SKM-1 (cell line): ENCODE measurements at regions not wholly inside any gene's neighbourhood (a gene's known extent, or its start where the extent isn't known, plus 50 kb on each side); places are given as distances from the start of the nearest gene placed in this dataset.

Source experiments
- DNase-seq: peaks from one replicate; lab custom pipeline; 2025; ENCODE audit not compliant: unreplicated experiment; lab: John Stamatoyannopoulos, UW

GRCh38 chr7:24191362-24191761 lies 92.6 kb upstream of the NPY start:
- no peak for DNase-seq

- DNase-seq = no peak
These were observed 91.9 kb upstream of the NPY start for GRCh38 chr7:24192053-24192452.

GRCh38 chr7:24192691-24193090 lies 91.3 kb upstream of the NPY start:
- no peak for DNase-seq

GRCh38 chr7:24197852-24198251 lies 86.1 kb upstream of the NPY start:
- DNase-seq = no peak

GRCh38 chr7:24199978-24200377 lies 84.0 kb upstream of the NPY start:
- no peak for DNase-seq

GRCh38 chr7:24200407-24200966 lies 83.5 kb upstream of the NPY start:
- no peak for DNase-seq

- DNase-seq = no peak
These were observed 82.8 kb upstream of the NPY start for GRCh38 chr7:24201226-24201625.

- no peak for DNase-seq
These were observed 71.9 kb upstream of the NPY start for GRCh38 chr7:24212073-24212472.

- DNase-seq = no peak
These were observed 70.7 kb upstream of the NPY start for GRCh38 chr7:24213311-24213710.

GRCh38 chr7:24214670-24215069 lies 69.3 kb upstream of the NPY start:
- no peak for DNase-seq

- DNase-seq = no peak
These were observed 67.3 kb upstream of the NPY start for GRCh38 chr7:24216576-24217125.

- no peak for DNase-seq
These were observed 62.5 kb upstream of the NPY start for GRCh38 chr7:24221500-24221899.

GRCh38 chr7:24227068-24227467 lies 56.9 kb upstream of the NPY start:
- no peak for DNase-seq

- DNase-seq = no peak
These were observed 56.2 kb upstream of the NPY start for GRCh38 chr7:24227603-24228359.

- DNase-seq = no peak
These were observed 54.3 kb upstream of the NPY start for GRCh38 chr7:24229481-24230226.

GRCh38 chr7:24231493-24231892 lies 52.5 kb upstream of the NPY start:
- no peak for DNase-seq

GRCh38 chr7:24233386-24233785 lies 50.6 kb upstream of the NPY start:
- no peak for DNase-seq
